TTC549 (cell line): ENCODE measurements at regions not wholly inside any gene's neighbourhood (a gene's known extent, or its start where the extent isn't known, plus 50 kb on each side); places are given as distances from the start of the nearest gene placed in this dataset.
"Not testable (repeated sequence)": the region's sequence is repeated elsewhere in the genome, so short reads cannot be mapped to it uniquely, and the experiment has no call there.

Experiments used
- FAIRE-seq: peaks from 2 replicates; lab custom pipeline; 2012; peaks lifted over from hg19 to GRCh38; lab: Jason Lieb, UNC

GRCh38 chr10:89952325-89952724, 250.9 kb downstream of the KIF20B start:
- no peak for FAIRE-seq

DNA sequence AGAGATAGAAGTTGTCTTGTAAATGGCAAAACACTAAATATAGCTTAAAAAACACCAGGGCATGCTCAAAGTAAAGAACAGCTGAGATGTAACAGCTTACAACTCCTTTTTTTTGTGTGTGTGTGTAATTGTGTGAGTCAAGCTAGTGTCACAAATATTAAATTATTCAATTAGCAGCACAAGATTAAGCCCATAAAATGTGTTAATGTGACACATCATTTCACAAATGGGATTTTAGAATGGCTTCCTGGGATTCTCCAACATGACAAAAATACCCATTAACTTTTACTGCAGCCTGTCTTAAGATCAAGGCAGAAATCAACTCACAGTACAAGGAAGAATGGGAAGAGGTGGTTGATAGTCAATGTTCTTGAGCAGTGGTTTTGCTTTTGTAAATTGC, 251.4 kb downstream of the KIF20B start:
- FAIRE-seq = no peak

- FAIRE-seq = no peak
Measured at GRCh38 chr10:89954061-89954460, 252.7 kb downstream of the KIF20B start.

GRCh38 chr10:89954787-89955566, 253.6 kb downstream of the KIF20B start:
- FAIRE-seq = peak; percentile 3

- no peak for FAIRE-seq
Measured at GRCh38 chr10:89959433-89960110, 258.2 kb downstream of the KIF20B start.

DNA sequence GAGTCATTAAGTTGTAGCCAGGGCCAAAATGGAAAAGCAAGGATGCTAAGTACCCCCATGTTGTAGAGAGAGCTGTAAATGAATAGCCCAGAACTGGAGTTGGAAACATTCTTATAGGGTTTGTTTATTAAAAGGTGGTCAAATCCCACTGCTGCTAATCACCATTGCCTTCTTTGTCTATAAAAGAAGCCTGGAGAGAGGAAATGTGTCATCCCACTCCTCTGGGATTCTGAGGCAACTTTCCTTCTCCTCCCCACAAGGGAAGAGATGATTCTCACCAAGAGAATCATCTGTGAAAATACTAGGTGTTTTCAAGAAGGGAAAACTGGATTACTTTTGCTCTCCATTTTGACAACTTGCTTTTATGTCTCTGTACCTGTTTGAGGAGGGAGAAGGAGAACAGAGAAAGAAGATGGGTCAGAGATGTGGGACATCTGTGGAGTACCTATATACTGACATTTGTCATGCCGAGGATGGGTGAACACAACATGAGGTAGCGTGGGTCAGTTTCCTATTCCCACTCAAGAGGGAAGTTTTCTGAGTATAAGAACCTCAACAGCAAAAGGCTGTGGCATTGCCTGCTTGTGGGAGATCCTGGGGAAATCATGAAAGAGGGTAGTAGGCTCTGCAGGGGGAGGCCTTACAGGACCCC, 262.2 kb downstream of the KIF20B start:
- no peak for FAIRE-seq

GRCh38 chr10:89966211-89966610, 264.8 kb downstream of the KIF20B start:
- no peak for FAIRE-seq

GRCh38 chr10:89973326-89973725, 271.9 kb downstream of the KIF20B start:
- FAIRE-seq = no peak

- FAIRE-seq = no peak
Measured at GRCh38 chr10:89975071-89975470, 273.7 kb downstream of the KIF20B start.

GRCh38 chr10:89975771-89976170, 274.4 kb downstream of the KIF20B start:
- no peak for FAIRE-seq

GRCh38 chr10:89978081-89978480, 276.7 kb downstream of the KIF20B start:
- FAIRE-seq = no peak

- no peak for FAIRE-seq
Measured at GRCh38 chr10:89979726-89980125, 278.3 kb downstream of the KIF20B start.

GRCh38 chr10:89980166-89980565, 278.8 kb downstream of the KIF20B start:
- no peak for FAIRE-seq

- FAIRE-seq = no peak
Measured at GRCh38 chr10:89981891-89982290, 280.5 kb downstream of the KIF20B start.

DNA sequence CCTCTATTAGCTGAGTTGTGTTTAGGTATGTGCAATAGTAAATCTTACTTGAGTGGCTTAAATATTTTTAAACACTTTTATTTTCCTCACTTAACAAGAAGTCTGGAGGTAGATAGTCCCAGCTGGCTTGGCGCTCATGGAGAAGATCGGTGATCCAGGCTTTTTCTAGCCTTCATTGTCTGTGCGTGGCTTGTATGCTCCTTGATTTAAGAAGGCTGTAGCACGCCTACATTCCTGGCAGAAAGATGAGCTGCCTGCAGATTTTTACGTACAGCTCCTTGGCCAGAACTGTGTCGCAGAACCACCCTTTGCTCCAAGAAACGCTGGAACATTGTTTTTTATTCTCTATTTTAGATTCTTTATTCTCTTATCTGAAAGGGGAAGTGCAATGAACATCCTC, 284.1 kb downstream of the KIF20B start:
- FAIRE-seq = no peak

DNA sequence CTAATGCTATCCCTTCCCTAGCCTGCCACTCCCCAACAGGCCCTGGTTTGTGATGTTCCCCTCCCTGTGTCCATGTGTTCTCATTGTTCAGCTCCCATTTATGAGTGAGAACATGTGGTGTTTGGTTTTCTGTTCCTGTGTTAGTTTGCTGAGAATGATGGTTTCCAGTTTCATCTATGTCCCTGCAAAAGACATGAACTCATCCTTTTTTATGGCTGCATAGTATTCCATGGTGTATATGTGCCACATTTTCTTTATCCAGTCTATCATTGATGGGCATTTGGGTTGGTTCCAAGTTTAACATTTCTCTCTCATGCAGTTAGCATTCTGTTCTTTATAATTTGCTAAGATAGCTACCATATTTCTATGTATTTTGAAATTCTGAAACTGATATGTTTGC, 287.0 kb downstream of the KIF20B start:
- not testable (repeated sequence) for FAIRE-seq

GRCh38 chr10:89992575-89992974, 291.2 kb downstream of the KIF20B start:
- FAIRE-seq = no peak

- no peak for FAIRE-seq
Measured at GRCh38 chr10:90007226-90007625, 305.8 kb downstream of the KIF20B start.

GRCh38 chr10:90011281-90011680, 309.9 kb downstream of the KIF20B start:
- FAIRE-seq = not testable (repeated sequence)

GRCh38 chr10:90018819-90019218, 317.4 kb downstream of the KIF20B start:
- FAIRE-seq = no peak

- FAIRE-seq = no peak
Measured at GRCh38 chr10:90020506-90020905, 319.1 kb downstream of the KIF20B start.

DNA sequence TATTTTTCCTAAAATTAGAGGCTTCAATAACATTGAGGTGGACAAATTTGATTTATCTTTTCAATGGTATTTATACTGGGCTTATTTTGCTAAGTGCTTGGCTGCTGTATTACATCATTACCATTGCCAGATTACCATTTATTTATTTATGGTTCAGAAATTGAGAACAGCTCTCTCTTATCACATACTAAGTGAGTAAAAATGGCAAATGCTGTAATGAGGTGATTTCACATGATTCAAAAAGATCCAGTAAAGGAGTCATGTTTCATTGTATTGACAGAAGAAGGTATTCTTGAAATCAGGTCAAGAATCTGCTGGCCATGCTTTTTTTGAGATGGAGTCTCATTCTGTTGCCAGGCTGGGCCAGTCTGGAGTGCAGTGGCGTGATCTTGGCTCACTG, 322.6 kb downstream of the KIF20B start:
- no peak for FAIRE-seq

GRCh38 chr10:90028312-90028711, 326.9 kb downstream of the KIF20B start:
- no peak for FAIRE-seq
